ENCODE measurements at regions not wholly inside any gene's neighbourhood (a gene's known extent, or its start where the extent isn't known, plus 50 kb on each side); places are given as distances from the start of the nearest gene placed in this dataset.

DNA sequence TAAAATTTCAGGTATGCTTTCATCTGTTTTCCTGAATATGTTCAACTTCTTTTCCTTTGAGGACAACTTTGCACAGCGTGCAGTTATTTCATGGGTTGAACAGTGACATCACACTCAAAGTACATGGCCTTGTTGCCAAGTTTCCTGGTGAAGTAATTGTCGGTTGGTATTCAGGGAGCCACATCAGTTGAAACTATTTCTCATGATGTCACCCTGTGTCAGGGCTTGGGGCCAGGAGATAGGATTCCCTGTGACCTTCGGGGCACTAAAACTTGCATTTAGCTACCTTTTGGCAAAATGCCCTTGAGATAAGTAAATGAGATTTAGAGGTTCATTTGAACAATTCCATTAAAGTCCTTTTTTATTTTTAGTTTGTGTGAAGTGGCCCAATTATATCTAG is 383.9 kb downstream of the SH3GL2 start:
- H3K27me3 ChIP-seq: no peaks in the 10 kb centered on the region
- no peaks in the 10 kb centered on the region for H3K36me3 ChIP-seq
- H3K4me3 ChIP-seq: no peak overlapping the region
- intact Hi-C loops (cut with DNase I): no loop called here
- no peak overlapping the region for H3K27ac ChIP-seq
- peak in 1 of 4 donors; percentile 10 for DNase-seq
- TF ChIP-seq, protein P1, sequence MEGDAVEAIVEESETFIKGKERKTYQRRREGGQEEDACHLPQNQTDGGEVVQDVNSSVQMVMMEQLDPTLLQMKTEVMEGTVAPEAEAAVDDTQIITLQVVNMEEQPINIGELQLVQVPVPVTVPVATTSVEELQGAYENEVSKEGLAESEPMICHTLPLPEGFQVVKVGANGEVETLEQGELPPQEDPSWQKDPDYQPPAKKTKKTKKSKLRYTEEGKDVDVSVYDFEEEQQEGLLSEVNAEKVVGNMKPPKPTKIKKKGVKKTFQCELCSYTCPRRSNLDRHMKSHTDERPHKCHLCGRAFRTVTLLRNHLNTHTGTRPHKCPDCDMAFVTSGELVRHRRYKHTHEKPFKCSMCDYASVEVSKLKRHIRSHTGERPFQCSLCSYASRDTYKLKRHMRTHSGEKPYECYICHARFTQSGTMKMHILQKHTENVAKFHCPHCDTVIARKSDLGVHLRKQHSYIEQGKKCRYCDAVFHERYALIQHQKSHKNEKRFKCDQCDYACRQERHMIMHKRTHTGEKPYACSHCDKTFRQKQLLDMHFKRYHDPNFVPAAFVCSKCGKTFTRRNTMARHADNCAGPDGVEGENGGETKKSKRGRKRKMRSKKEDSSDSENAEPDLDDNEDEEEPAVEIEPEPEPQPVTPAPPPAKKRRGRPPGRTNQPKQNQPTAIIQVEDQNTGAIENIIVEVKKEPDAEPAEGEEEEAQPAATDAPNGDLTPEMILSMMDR (IDR thresholded peaks at IDR 0.05): no peak
- H3K9me3 ChIP-seq: no peaks in the 10 kb centered on the region
- ATAC-seq: no peak
- H3K4me1 ChIP-seq: no peaks in the 10 kb centered on the region

DNA sequence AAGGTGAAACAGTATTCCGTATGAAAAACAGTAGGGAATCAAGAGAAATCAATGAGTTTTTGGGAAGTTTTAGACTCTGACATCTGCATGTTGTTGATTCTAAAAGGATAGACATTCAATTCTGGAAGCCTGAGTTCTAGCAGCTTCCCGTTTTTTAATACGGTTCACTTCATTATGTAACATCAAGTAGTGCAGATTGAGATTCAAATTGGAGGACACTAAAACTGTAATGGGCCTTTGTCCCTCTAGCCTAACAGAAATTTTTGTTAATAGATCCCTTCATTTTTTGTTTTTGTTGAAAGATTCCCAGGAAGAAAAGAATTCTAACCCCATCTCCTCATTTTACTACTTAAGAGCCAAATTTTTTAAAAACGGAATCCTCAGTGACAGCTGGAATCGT is 384.6 kb downstream of the SH3GL2 start:
- no peaks in the 10 kb centered on the region for H3K9me3 ChIP-seq
- intact Hi-C loops (cut with DNase I): no loop called here

DNA sequence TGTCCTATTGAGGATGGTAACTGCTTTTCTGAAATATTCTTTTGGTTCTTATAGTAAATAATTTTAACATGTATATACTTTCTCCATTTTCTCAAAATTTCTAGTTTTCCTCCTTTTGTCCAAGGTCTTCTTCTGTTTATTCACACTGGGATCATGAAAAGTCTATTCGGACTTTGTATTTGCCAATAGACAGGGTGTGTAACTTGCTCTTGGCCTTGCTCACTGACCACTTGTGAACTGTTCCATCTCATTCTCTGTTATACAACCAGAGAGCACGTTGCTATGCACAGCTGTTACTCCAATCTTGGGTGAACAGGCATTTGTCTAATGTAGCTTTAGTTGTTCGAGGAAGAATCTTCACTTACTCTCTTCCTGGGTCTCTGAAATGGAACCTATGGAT is 388.9 kb downstream of the SH3GL2 start:
- no peak for ATAC-seq
- H3K9me3 ChIP-seq: no peaks in the 10 kb centered on the region
- TF ChIP-seq, protein P1 (IDR thresholded peaks at IDR 0.05): no peak
- no peaks in the 10 kb centered on the region for H3K27me3 ChIP-seq
- no peaks in the 10 kb centered on the region for H3K36me3 ChIP-seq
- H3K27ac ChIP-seq: no peak overlapping the region
- no peak overlapping the region for H3K4me3 ChIP-seq
- DNase-seq: no peak
- intact Hi-C loops (cut with DNase I): no loop called here
- H3K4me1 ChIP-seq: no peaks in the 10 kb centered on the region

More for the DNA sequence above, 384.6 kb downstream of the SH3GL2 start:
- no peaks in the 10 kb centered on the region for H3K4me1 ChIP-seq
- no peak overlapping the region for H3K27ac ChIP-seq
- DNase-seq (no peak), ATAC-seq (no peak)
- no peaks in the 10 kb centered on the region for H3K36me3 ChIP-seq
- TF ChIP-seq, protein P1 (IDR thresholded peaks at IDR 0.05): no peak
- no peaks in the 10 kb centered on the region for H3K27me3 ChIP-seq
- H3K4me3 ChIP-seq: no peak overlapping the region

DNA sequence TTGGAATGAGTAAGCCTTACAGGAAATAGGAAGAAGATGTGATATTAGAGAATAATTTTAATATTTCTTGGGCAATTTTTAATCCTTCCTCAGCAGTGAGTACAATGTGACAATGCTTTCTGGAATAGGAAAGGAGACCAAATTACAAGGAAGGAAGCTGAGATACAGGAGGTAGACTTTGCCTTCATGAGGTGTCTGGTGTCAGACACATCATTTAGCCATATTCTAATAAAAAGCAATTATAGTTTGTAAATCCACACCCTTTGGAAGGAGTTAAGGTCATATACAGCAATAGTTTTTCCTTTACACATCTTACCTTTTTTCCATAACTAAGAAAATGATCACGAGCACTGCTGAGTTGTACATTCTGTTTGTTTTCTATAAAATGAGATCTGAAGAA is 390.4 kb downstream of the SH3GL2 start:
- no peak overlapping the region for H3K27ac ChIP-seq
- no peak for DNase-seq

DNA sequence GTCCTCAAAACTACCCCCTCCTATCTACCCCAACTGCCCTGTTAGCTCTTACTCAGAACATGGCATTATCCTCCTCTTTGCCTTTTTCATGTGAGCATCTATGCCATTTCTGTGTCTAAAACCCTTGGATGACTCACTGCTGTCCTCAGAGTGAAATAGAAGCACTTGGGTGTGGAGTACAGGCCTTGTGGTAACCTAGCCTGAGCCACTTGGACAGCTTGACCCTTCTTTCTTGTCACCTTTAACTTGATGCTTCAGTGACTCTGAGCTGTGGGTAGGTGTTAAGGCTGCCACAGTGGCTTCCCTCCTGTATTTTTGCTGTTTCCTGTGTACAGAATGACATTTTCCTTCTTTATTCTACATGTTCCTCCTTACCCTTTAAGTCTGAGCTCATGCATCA is 391.4 kb downstream of the SH3GL2 start:
- DNase-seq (no peak), ATAC-seq (no peak)
- Histone ChIP-seq H3K4me3 (no peak overlapping the region), H3K36me3 (no peaks in the 10 kb centered on the region), H3K9me3 (peaks cover 0 to 5% of the 10 kb centered on the region in 2 donors), H3K27me3 (no peaks in the 10 kb centered on the region), H3K27ac (no peak overlapping the region), H3K4me1 (no peaks in the 10 kb centered on the region)
- intact Hi-C loops (cut with DNase I): no loop called here
- TF ChIP-seq, protein P1 (IDR thresholded peaks at IDR 0.05): no peak

More for the DNA sequence above, 390.4 kb downstream of the SH3GL2 start:
- Histone ChIP-seq H3K9me3 (peaks cover 0 to 2% of the 10 kb centered on the region in 2 donors), H3K36me3 (no peaks in the 10 kb centered on the region), H3K27me3 (no peaks in the 10 kb centered on the region), H3K4me3 (no peak overlapping the region), H3K4me1 (no peaks in the 10 kb centered on the region)
- intact Hi-C loops (cut with DNase I): no loop called here
- no peak for ATAC-seq
- TF ChIP-seq, protein P1 (IDR thresholded peaks at IDR 0.05): no peak

Data from left lung (tissue), 4 donors.